NOMO-1 (cell line): ENCODE measurements at regions not wholly inside any gene's neighbourhood (a gene's known extent, or its start where the extent isn't known, plus 50 kb on each side); places are given as distances from the start of the nearest gene placed in this dataset.
A peak's percentile ranks its signal among the peaks of the same experiment; 100 is the strongest.
"Not testable (repeated sequence)": the region's sequence is repeated elsewhere in the genome, so short reads cannot be mapped to it uniquely, and the experiment has no call there.

ENCODE experiments used
- DNase-seq, 2 experiments: peaks; one replicate each; lab custom pipeline; 2025; ENCODE audit not compliant: unreplicated experiment in 2 of 2; lab: John Stamatoyannopoulos, UW

DNA sequence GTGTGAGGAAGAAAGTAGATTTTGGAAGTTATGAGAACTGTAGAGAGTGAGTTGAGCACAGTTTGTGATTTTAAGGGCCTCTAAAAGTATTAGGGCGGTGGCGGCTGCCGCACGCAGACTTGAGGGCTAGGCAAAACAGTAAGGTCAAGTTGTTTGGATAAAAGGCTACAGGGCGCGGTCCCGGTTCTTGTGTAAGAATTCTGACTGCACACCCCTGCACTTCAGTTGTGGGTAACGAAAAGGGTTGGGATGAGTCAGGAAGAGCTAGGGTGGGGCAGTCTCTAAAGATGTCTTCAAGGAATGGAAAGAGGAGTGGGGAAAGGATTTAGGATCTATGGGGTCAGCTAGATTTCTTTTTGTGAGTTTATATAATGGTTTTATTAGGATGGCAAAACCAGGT is 218.1 kb upstream of the ACO1 start:
- DNase-seq = not testable (repeated sequence)

DNA sequence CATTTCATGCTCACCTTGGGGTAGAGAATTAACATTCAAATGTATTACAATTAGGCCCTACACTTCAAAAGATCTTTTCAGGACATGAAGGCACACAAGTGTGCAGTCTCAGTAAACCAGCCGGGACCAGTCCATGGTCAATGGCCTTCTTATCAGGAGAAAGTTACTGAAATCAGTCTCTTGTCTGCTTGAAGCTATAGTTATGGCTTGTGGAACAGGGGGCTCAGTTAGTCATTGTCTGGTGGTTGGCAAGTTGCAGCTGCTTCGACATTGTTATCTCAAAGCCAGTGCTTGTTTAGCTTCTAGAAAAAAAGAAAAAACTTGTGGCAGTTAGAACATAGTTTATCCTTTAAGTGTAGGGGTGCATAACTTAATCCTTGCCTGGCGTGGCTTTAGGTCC is 213.1 kb upstream of the ACO1 start:
- no peak for DNase-seq

- no peak for DNase-seq
These were observed 212.2 kb upstream of the ACO1 start for GRCh38 chr9:32172256-32172655.

DNA sequence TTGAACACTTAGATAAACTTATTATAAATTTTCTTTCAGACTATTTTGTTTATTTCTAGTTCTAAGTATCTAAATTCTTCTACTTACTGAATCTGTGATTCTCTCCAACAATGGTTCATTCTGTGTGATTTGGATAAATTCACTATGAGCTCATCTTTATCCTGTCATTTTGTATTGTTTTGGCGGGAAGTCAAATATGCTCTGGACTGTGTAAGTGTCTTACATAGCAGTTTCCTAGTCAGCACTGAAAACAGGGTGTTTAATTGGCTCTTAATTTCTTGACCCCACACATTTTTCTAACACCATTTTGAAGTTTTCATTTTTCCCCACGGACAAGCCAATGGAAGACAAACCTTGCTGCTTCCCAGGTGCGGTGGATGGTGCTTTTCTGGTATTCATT is 207.0 kb upstream of the ACO1 start:
- DNase-seq = no peak

DNA sequence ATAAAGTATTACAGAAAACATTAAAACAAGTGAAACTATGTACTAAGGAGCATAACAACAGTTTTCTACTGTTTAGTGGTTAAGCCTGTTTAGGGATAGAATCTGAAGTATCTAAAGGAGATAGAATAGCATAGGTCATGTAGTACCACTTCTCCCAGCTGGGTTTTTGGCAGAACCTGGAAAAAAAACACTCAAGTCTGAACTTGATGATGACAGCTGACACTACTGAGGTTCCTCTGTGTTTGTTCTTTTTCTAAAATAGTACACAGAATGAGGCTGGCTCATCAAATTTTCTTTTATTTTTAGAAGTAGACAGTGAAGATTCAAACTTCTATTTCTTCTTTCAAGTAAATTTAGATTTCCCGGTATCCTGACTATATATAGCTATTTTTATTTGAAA is 203.8 kb upstream of the ACO1 start:
- DNase-seq = no peak

DNA sequence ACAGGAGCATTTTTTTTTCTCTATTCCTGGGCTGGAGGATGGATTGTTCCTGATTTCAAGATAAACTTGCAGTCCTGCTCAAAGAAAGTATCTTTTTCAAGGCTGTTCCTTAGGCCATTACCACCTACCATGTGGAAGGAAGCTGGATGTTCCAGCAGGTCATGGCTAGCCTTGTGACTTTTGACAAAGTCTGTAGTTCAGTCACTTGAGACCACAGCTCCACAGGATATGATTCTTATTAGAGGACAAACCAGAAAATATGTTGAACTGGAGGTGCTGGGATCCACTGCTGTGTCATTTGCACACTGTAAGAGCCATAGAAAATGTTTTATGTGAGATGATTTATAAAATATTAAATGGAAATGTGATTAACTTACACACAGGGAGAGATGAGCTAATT is 184.2 kb upstream of the ACO1 start:
- no peak for DNase-seq

DNA sequence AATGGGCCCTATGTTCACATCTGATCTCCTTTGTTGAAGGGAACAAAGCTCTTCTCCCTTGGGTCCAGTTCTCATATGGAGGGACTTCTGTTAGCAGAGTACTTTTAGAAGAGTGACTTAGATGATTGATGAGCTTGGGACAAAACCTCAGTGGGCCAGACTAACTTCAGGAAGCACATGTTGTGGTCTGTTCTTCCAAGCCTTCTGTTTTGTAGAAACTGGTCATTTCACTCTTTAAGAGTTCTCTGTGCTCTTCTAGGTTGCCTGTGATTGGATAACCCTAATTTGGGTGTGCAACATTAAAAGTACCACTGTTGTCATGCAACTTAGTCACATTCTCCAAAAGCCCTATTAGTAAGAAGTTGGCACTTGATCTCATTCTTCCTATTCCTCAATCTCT is 183.5 kb upstream of the ACO1 start:
- no peak for DNase-seq

DNA sequence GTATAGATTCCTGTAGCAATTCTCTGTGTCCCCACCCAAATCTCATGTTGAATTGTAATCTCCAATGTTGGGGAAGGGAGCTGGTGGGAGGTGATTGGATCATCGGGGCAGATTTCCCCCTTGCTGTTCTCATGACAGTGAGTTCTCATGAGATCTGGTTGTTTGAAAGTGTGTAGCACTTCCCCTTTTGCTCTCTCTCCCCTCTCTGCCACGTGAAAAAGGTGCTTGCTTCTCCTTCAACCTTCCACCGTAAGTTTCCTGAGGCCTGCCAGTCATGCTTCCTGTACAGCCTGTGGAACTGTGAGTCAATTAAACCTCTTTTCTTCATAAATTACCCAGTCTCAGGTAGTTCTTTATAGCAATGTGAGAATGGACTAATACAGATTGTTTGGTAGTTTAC is 175.3 kb upstream of the ACO1 start:
- DNase-seq = not testable (repeated sequence)

- no peak for DNase-seq
These were observed 166.2 kb upstream of the ACO1 start for GRCh38 chr9:32218100-32218767.

DNA sequence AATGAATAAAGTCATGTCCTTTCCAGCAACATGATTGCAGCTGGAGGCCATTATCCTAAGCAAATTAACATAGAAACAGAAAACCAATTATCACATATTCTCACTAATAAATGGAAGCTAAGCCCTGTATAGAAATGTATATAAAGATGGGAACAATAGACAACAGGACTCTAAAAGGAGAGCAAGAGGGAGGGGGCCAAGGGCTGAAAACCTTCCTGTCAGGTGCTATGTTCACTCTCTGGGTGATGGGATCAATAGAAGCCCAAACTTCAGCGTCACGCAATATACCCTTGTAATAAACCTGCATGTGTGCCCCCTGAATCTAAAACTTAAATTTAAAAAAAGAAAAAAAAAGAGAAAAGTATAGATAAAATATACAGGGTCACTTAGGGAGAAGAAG is 163.7 kb upstream of the ACO1 start:
- DNase-seq = no peak

- DNase-seq = no peak
These were observed 150.0 kb upstream of the ACO1 start for GRCh38 chr9:32234451-32234850.

DNA sequence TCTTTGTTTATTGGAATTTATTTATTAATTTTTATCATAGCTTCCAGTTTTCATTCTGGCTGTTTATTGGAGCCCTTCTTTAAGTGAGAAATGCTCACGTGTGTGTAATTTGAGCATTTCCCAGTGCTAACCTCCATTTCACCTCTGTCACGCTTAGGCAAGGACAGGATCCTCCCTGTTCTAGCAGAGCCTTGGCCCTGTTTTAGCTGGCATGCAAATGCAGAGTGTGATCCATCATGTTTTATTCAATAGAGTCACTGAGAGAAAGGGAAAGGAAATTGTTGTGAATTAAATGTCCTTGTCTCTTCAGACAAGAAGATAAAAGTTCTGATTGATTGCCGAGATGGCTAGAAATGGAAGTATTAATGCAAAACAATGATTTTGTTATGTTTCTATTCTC is 137.3 kb upstream of the ACO1 start:
- no peak for DNase-seq

DNA sequence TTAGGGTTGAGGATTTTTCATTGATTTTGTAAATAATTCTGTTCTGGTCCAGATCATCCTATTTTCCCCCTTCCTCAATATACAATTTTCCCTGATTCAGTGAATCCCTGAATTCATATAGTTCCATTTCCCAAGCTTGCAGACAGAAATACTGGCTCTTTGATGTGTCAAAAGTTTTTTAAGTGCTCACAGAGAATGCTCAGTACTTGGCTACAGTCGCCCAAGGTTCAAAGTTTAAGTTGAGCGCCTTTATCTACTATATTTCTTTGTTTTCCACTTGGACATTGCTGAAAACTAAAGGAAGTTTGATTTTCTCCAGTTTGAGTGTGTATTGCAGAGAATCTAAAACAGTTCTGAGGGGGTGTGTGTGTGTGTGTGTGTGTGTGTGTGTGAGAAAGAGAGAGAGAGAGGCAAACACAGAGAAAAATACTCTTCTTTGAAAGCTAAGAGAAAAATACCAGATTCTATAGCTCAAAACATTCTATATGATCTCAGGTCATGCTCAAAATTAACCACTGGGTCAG is 136.2 kb upstream of the ACO1 start:
- DNase-seq = no peak

DNA sequence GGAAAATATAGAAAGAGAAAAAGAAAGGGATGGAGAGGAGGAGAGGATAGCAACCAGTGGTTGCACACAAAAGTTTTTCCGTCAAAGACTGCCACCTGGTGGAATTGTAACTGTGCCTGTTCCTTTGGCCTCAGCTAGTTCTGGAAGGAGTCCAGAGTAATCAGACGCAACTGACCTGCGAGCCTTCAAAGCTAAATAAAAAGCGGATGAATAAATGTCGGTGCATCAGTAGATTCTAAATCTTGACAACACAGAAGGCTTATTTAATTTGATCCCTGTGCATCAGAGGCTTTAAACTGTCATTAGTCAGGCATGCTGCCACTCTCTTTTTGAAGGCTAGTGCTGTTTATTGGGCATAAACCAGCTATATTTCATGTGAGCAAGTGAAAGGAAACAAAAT is 132.9 kb upstream of the ACO1 start:
- peak; percentile 24 to 50 for DNase-seq

GRCh38 chr9:32253731-32254130 is 130.7 kb upstream of the ACO1 start:
- DNase-seq = no peak

DNA sequence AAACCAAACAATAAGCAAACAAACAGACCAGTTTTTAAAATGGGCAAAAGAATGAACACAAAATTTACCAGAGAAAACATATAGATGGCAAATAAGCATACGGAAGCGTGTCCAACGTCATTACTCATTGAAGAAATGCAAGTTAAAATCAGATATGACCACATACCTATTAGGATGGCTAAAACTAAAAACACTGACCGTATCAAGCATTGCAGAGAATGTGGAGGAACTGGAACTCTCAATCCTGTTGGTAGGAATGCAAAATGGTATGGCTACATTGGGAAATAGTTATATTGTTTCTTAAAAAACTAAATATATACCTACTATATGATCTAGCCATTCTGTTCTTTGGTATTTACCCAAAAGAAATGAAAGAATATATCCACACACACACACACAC is 129.4 kb upstream of the ACO1 start:
- no peak for DNase-seq

DNA sequence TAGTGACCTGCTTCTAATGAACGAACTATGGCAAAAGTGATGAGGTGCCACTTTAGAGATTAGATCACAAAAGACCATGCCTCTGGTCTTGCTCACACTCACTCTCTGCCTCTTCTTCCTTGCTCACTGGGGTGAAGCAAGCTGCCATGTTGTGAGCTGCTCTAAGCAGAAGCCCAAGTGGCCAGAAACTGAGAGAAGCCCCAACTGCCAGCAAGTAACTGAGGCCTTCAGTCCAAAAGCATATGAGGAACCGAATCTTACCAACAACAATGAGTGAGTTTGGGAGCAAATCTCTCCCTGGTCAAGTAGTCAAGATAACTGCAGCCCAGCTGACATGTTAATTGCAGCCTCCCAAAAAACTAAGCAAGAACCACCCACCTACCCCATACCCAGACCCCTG is 126.0 kb upstream of the ACO1 start:
- DNase-seq = no peak

- no peak for DNase-seq
These were observed 124.1 kb upstream of the ACO1 start for GRCh38 chr9:32260151-32260862.

DNA sequence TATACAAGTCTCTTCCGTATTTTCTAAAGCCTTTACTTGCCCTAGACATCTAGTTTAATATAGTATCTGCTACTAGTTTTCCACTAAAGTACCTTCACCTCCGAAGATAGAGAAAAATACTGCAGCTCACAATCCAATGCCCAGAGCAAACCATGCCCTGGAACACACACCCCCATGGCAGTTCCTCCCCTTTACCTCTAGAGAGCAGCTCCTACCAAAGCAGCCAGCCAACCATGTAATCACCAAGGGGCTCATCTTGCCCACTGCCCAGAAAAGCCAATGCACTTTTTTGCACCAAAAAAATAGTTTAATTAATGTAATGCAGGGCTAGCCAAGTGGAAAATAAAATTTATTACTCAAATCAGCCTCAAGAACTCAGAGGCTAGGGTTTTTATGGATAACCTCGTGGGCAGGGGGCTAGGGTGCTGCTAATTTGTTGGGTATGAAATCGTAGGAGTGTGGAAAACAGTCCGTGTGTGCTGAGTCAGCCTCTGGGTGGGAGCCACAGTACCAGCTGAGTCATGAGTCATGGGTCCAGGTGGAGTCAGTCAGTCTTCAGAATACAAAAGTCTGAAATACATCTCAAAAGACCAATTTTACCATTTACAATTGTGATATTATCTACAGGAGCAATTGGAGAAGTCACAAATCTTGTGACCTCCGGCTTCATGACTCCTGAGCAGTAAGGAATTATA is 120.1 kb upstream of the ACO1 start:
- no peak for DNase-seq

- no peak for DNase-seq
These were observed 119.4 kb upstream of the ACO1 start for GRCh38 chr9:32265037-32265436.

DNA sequence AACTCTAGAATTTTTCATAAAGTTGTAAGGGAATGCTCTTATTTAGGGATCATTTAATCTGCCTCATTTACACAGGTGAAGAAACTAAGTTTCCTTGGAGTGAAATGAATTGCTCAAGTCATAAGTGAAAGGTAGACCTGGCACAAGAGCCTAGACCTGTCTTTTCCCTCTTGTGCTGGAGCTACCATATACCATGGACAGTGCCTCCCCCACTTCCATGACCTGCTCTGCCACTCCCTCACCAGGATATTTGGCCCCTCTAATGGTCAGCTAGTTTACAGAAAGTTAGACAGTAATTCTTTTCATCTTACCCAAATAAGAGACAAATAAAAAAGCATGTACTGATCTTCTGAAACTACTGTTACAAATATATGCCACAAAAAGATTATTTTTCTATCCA is 105.5 kb upstream of the ACO1 start:
- no peak for DNase-seq

DNA sequence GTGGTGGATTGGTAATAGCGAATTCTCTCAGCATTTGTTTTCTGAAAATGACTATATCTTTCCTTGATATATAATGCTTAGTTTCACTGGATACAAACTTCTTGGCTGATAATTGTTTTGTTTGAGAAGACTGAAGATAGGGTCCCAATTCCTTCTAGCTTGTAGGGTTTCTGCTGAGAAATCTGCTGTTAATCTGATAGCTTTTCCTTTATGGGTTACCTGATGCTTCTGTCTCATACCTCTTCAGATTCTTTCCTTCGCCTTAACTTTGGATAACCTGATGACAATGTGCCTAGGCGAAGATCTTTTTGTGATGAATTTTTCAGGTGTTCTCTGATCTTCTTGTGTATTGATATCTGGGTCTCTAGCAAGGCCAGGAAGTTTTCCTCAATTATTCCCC is 94.7 kb upstream of the ACO1 start:
- DNase-seq = no peak
